RWPE2 (cell line): ENCODE measurements at regions not wholly inside any gene's neighbourhood (a gene's known extent, or its start where the extent isn't known, plus 50 kb on each side); places are given as distances from the start of the nearest gene placed in this dataset.
A peak's percentile ranks its signal among the peaks of the same experiment; 100 is the strongest.

Experiments used
- ATAC-seq: fragments of 200-7000 bp; cut with Tn5 transposase; 3 replicates; pipeline ENCODE4 v1.9.1; 2021; ENCODE audit warnings: low read depth
- DNase-seq: peaks from one replicate; pipeline ENCODE4 v3.0.0-alpha.2; 2020; ENCODE audit warnings: low spot score
- H3K27ac ChIP-seq: fragments of 450-650 bp; 2 replicates; pipeline ENCODE4 v1.5.1; 2017; ENCODE audit warnings: mild to moderate bottlenecking; ENCODE audit not compliant: poor library complexity, severe bottlenecking
- H3K27me3 ChIP-seq: fragments of 250-450 bp; sonication (Bioruptor Pico); 2 replicates; pipeline ENCODE4 v1.5.1; 2021; ENCODE audit warnings: mild to moderate bottlenecking, moderate library complexity; ENCODE audit not compliant: insufficient read depth, poor library complexity, severe bottlenecking
- H3K36me3 ChIP-seq: fragments of 250-450 bp; sonication (Bioruptor Pico); 2 replicates; pipeline ENCODE4 v1.5.1; 2020; ENCODE audit warnings: low read depth, mild to moderate bottlenecking, moderate library complexity
- H3K4me1 ChIP-seq: fragments of 250-450 bp; sonication (Bioruptor Pico); 2 replicates; pipeline ENCODE4 v1.5.1; 2021; ENCODE audit warnings: mild to moderate bottlenecking, moderate library complexity; ENCODE audit not compliant: insufficient read depth, poor library complexity, severe bottlenecking
- H3K4me3 ChIP-seq: fragments of 250-450 bp; sonication (Bioruptor Pico); 2 replicates; pipeline ENCODE4 v1.5.1; 2021; ENCODE audit warnings: mild to moderate bottlenecking, moderate library complexity; ENCODE audit not compliant: severe bottlenecking
- H3K9me3 ChIP-seq: fragments of 250-450 bp; sonication (Bioruptor Pico); 2 replicates; pipeline ENCODE4 v1.5.1; 2021; ENCODE audit warnings: mild to moderate bottlenecking, moderate library complexity; ENCODE audit not compliant: severe bottlenecking
- CTCF ChIP-seq: fragments of 450-650 bp; IDR thresholded peaks from one replicate; pipeline ENCODE4 v1.5.1; 2017; ENCODE audit warnings: mild to moderate bottlenecking, moderate library complexity; ENCODE audit not compliant: poor library complexity, severe bottlenecking

GRCh38 chr6:100283285-100283684, 181.4 kb downstream of the SIM1 start:
- TF ChIP-seq CTCF = no peak

DNA sequence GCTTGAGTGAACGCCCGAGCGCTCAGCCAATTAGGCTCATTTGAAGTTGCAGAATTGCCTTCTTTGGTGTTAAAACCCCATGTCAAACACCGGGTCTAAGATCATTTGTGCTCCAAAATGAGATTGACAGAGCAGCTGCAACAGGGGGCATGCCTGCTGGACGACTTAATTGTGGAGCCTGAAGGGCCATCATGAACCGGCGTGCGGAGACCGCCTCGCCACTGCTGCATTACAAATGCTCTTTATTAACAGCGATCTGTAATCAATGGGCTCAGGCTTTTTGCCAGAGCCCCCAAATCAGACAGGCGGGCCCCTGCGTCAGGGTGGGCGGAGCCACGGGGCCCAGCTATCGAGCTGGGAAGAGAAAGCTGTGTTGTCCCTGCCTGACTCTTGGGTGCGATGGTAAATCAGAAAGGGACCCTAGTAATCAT, 183.2 kb downstream of the SIM1 start:
- peaks cover 17% of the 10 kb centered on the region for H3K4me1 ChIP-seq
- no peaks in the 10 kb centered on the region for H3K36me3 ChIP-seq
- DNase-seq (no peak), ATAC-seq (no peak)
- no peak for TF ChIP-seq CTCF
- no peaks in the 10 kb centered on the region for H3K9me3 ChIP-seq
- no peak overlapping the region for H3K4me3 ChIP-seq
- H3K27me3 ChIP-seq = no peaks in the 10 kb centered on the region
- no peak overlapping the region for H3K27ac ChIP-seq

More at GRCh38 chr6:100283285-100283684, 181.4 kb downstream of the SIM1 start:
- Histone ChIP-seq H3K4me3 (no peak overlapping the region), H3K4me1 (peaks cover 17% of the 10 kb centered on the region), H3K27ac (no peak overlapping the region), H3K9me3 (no peaks in the 10 kb centered on the region), H3K36me3 (no peaks in the 10 kb centered on the region), H3K27me3 (no peaks in the 10 kb centered on the region)
- ATAC-seq (no peak), DNase-seq (no peak)

GRCh38 chr6:100276311-100277057, 188.2 kb downstream of the SIM1 start:
- TF ChIP-seq CTCF = no peak
- DNase-seq (no peak), ATAC-seq (no peak)
- Histone ChIP-seq H3K27me3 (no peaks in the 10 kb centered on the region), H3K4me1 (peaks cover 10% of the 10 kb centered on the region), H3K9me3 (no peaks in the 10 kb centered on the region), H3K36me3 (no peaks in the 10 kb centered on the region), H3K4me3 (no peak overlapping the region), H3K27ac (no peak overlapping the region)

DNA sequence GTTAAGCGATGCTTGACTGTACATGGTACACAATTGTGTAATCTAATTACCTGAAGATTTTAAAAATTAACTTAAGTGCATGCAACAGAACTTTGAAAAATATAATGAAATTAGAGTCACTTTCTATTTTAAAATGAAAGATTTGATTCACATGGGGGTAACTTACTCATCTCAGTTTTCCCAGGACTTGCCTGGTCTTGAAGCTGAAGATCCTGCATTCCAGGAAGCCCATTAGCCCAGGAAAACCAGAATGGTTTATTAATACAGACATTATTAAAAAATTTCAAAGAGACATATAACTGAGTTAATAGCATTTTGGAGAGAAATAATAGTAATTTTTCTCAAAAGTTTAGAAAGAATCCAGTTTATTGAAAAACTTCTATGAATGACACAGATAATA, 190.6 kb downstream of the SIM1 start:
- peaks cover 18% of the 10 kb centered on the region for H3K4me1 ChIP-seq
- no peaks in the 10 kb centered on the region for H3K9me3 ChIP-seq
- H3K27me3 ChIP-seq = no peaks in the 10 kb centered on the region
- no peak for TF ChIP-seq CTCF
- no peak for DNase-seq
- ATAC-seq = peak; percentile 67; the same call in 2 of the 3 replicates
- H3K4me3 ChIP-seq = no peak overlapping the region
- H3K36me3 ChIP-seq = no peaks in the 10 kb centered on the region
- H3K27ac ChIP-seq = peak overlapping the region; percentile 42

GRCh38 chr6:100271625-100272024, 193.1 kb downstream of the SIM1 start:
- Histone ChIP-seq H3K9me3 (no peaks in the 10 kb centered on the region), H3K27ac (no peak overlapping the region), H3K27me3 (no peaks in the 10 kb centered on the region), H3K4me3 (no peak overlapping the region), H3K36me3 (no peaks in the 10 kb centered on the region), H3K4me1 (peaks cover 24% of the 10 kb centered on the region)
- no peak for ATAC-seq
- DNase-seq = no peak
- no peak for TF ChIP-seq CTCF
